Liver (tissue), 3 donors: ENCODE measurements at regions not wholly inside any gene's neighbourhood (a gene's known extent, or its start where the extent isn't known, plus 50 kb on each side); places are given as distances from the start of the nearest gene placed in this dataset.

Experiments used
- EGR1 ChIP-seq, 2 donors: IDR thresholded peaks; 2 replicates each; pipeline ENCODE4 v1.6.1; 2016 to 2018; ENCODE audit warnings: antibody characterized with exemption in 2 of 2, low read depth in 2 of 2
- GABPA ChIP-seq, 2 donors: IDR thresholded peaks in 1 of 2; conservative IDR thresholded peaks in 1 of 2; 2 replicates each; pipeline ENCODE4 v1.6.1; 2016; ENCODE audit warnings: antibody characterized with exemption in 2 of 2, mild to moderate bottlenecking in 1 of 2, moderate library complexity in 1 of 2
- JUND ChIP-seq, 2 donors: IDR thresholded peaks; 2 replicates each; pipeline ENCODE4 v1.6.1; 2016; ENCODE audit warnings: antibody characterized with exemption in 2 of 2
- NR2F2 ChIP-seq: IDR thresholded peaks from 2 replicates; pipeline ENCODE4 v1.6.1; 2016; ENCODE audit warnings: antibody characterized with exemption
- RAD21 ChIP-seq, 2 donors: IDR thresholded peaks; 2 replicates each; pipeline ENCODE4 v1.6.1; 2016; ENCODE audit warnings: antibody characterized with exemption in 2 of 2, mild to moderate bottlenecking in 2 of 2
- SP1 ChIP-seq: IDR thresholded peaks from 2 replicates; pipeline ENCODE4 v1.6.1; 2018; ENCODE audit warnings: antibody characterized with exemption, mild to moderate bottlenecking
- TAF1 ChIP-seq: conservative IDR thresholded peaks from 2 replicates; pipeline ENCODE4 v1.6.1; 2016; ENCODE audit warnings: antibody characterized with exemption, mild to moderate bottlenecking
- YY1 ChIP-seq: IDR thresholded peaks from 2 replicates; pipeline ENCODE4 v1.6.1; 2016; ENCODE audit warnings: antibody characterized with exemption, mild to moderate bottlenecking
- TF ChIP-seq, protein P1 (sequence below): fragments of 150-350 bp; IDR thresholded peaks from 2 replicates; pipeline ENCODE4 v1.5.1; 2017; ENCODE audit warnings: improper control_type of control experiment, low read depth, low read length; ENCODE audit not compliant: missing input control
- TF ChIP-seq, protein P2 (sequence below): IDR thresholded peaks from 2 replicates; pipeline ENCODE4 v1.6.1; 2016; ENCODE audit warnings: antibody characterized with exemption, mild to moderate bottlenecking
- TF ChIP-seq, protein P3 (sequence below): IDR thresholded peaks from 2 replicates; pipeline ENCODE4 v1.6.1; 2016; ENCODE audit warnings: antibody characterized with exemption
- TF ChIP-seq, protein P4 (sequence below): IDR thresholded peaks from 2 replicates; pipeline ENCODE4 v1.6.1; 2016; ENCODE audit warnings: antibody characterized with exemption
- TF ChIP-seq, protein P5 (sequence below): IDR thresholded peaks from 2 replicates; pipeline ENCODE4 v1.6.1; 2016; ENCODE audit warnings: antibody characterized with exemption
- donor health status: healthy.
- donor health status: healthy.

DNA sequence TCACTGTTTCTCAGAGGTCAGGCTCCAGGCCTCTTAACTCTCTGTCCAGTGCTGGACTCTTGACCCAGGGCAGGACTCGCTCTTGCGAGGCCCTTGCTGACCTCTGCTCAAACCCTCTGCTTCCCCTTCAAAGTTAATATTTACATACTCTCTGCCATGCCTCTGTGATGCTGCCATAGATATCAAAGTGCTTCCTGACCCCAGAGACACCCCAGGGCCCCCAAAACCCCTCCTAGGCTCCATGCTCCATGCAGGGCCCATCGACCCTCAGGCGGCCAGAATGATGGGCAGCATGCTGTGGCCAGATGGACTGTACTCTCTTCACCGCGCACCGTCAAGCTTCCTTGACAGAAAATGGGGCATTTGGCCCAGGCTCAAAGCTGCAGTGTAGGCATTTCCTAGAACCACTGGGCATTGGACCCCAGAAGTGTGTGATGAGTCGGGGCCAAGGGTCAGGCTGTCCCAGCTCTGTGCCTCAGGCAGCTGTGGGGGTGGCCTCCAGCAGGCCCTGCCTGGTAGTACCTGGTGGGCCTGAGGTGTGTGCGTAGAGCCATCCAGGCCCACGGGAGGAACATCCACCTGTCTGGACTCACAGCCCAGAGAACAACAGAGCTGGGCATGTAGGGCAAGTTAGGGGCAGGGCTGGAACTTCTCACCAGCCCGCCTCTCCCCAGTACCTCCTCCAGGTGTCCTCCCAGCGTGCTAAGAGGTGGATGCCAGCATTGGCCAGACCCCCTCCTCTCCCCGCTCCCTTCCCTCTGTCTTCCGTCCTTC lies 142.8 kb downstream of the VEGFA start:
- TF ChIP-seq, protein P1, sequence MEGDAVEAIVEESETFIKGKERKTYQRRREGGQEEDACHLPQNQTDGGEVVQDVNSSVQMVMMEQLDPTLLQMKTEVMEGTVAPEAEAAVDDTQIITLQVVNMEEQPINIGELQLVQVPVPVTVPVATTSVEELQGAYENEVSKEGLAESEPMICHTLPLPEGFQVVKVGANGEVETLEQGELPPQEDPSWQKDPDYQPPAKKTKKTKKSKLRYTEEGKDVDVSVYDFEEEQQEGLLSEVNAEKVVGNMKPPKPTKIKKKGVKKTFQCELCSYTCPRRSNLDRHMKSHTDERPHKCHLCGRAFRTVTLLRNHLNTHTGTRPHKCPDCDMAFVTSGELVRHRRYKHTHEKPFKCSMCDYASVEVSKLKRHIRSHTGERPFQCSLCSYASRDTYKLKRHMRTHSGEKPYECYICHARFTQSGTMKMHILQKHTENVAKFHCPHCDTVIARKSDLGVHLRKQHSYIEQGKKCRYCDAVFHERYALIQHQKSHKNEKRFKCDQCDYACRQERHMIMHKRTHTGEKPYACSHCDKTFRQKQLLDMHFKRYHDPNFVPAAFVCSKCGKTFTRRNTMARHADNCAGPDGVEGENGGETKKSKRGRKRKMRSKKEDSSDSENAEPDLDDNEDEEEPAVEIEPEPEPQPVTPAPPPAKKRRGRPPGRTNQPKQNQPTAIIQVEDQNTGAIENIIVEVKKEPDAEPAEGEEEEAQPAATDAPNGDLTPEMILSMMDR: peak; percentile 19
- TF ChIP-seq, protein P2, sequence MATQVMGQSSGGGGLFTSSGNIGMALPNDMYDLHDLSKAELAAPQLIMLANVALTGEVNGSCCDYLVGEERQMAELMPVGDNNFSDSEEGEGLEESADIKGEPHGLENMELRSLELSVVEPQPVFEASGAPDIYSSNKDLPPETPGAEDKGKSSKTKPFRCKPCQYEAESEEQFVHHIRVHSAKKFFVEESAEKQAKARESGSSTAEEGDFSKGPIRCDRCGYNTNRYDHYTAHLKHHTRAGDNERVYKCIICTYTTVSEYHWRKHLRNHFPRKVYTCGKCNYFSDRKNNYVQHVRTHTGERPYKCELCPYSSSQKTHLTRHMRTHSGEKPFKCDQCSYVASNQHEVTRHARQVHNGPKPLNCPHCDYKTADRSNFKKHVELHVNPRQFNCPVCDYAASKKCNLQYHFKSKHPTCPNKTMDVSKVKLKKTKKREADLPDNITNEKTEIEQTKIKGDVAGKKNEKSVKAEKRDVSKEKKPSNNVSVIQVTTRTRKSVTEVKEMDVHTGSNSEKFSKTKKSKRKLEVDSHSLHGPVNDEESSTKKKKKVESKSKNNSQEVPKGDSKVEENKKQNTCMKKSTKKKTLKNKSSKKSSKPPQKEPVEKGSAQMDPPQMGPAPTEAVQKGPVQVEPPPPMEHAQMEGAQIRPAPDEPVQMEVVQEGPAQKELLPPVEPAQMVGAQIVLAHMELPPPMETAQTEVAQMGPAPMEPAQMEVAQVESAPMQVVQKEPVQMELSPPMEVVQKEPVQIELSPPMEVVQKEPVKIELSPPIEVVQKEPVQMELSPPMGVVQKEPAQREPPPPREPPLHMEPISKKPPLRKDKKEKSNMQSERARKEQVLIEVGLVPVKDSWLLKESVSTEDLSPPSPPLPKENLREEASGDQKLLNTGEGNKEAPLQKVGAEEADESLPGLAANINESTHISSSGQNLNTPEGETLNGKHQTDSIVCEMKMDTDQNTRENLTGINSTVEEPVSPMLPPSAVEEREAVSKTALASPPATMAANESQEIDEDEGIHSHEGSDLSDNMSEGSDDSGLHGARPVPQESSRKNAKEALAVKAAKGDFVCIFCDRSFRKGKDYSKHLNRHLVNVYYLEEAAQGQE: peak; percentile 38
- TF ChIP-seq, protein P3, sequence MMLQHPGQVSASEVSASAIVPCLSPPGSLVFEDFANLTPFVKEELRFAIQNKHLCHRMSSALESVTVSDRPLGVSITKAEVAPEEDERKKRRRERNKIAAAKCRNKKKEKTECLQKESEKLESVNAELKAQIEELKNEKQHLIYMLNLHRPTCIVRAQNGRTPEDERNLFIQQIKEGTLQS: peak; percentile 13
- TF ChIP-seq, protein P4, sequence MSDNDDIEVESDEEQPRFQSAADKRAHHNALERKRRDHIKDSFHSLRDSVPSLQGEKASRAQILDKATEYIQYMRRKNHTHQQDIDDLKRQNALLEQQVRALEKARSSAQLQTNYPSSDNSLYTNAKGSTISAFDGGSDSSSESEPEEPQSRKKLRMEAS: peak; percentile 46
- TF ChIP-seq RAD21 (IDR thresholded peaks at IDR 0.05) (peak in 1 of 2 donors; percentile 35), TAF1 (no peak), GABPA (IDR thresholded peaks at IDR 0.05 in 1 of 2, conservative IDR thresholded peaks at IDR 0.05 in 1 of 2) (no peak), SP1 (peak; percentile 97), NR2F2 (peak; percentile 66), JUND (IDR thresholded peaks at IDR 0.05) (peak; percentile 61 to 77), YY1 (peak; percentile 60), EGR1 (IDR thresholded peaks at IDR 0.05; ENCODE audit: low read depth in 2 of 2) (peak in 1 of 2 donors; percentile 23)
- TF ChIP-seq, protein P5, sequence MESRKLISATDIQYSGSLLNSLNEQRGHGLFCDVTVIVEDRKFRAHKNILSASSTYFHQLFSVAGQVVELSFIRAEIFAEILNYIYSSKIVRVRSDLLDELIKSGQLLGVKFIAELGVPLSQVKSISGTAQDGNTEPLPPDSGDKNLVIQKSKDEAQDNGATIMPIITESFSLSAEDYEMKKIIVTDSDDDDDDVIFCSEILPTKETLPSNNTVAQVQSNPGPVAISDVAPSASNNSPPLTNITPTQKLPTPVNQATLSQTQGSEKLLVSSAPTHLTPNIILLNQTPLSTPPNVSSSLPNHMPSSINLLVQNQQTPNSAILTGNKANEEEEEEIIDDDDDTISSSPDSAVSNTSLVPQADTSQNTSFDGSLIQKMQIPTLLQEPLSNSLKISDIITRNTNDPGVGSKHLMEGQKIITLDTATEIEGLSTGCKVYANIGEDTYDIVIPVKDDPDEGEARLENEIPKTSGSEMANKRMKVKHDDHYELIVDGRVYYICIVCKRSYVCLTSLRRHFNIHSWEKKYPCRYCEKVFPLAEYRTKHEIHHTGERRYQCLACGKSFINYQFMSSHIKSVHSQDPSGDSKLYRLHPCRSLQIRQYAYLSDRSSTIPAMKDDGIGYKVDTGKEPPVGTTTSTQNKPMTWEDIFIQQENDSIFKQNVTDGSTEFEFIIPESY: peak; percentile 35
